HEK293 (cell line): ENCODE measurements at regions not wholly inside any gene's neighbourhood (a gene's known extent, or its start where the extent isn't known, plus 50 kb on each side); places are given as distances from the start of the nearest gene placed in this dataset.

Source experiments
- CTCF ChIA-PET: fragments of 350-600 bp; formaldehyde crosslinking; extraction: SDS; loops from one replicate; lab custom pipeline; 2021; ENCODE audit warnings: antibody characterized with exemption; lab: Yijun Ruan, JAX
- POLR2A ChIA-PET: fragments of 300-600 bp; formaldehyde crosslinking; extraction: SDS; loops from one replicate; lab custom pipeline; 2020; ENCODE audit warnings: antibody characterized with exemption, inconsistent platforms; lab: Yijun Ruan, JAX
- H3K27ac ChIP-seq: fragments of 200-500 bp; sonication (Bioruptor generic); 2 replicates; pipeline ENCODE4 v1.5.1; 2014; ENCODE audit warnings: low read depth, low read length, control low read depth, inconsistent platforms; ENCODE audit errors: extremely low read depth
- H3K36me3 ChIP-seq, 2 experiments: fragments of 200-500 bp in 1 of 2; sonication (Bioruptor generic) in 1 of 2; 1 replicate in 1 of 2; 2 replicates in 1 of 2; pipeline ENCODE4 v1.5.1; 2014 to 2017; ENCODE audit warnings: inconsistent platforms in 2 of 2, low read length in 2 of 2; ENCODE audit not compliant: control insufficient read depth in 2 of 2, insufficient read depth in 1 of 2
- H3K4me1 ChIP-seq: fragments of 200-500 bp; sonication (Bioruptor generic); 2 replicates; pipeline ENCODE4 v1.5.1; 2014; ENCODE audit warnings: mild to moderate bottlenecking, low read length, inconsistent platforms; ENCODE audit not compliant: control insufficient read depth, insufficient read depth
- H3K4me3 ChIP-seq: 2 replicates; pipeline ENCODE4 v1.5.1; 2011; ENCODE audit warnings: low read depth, mild to moderate bottlenecking, control low read depth, low read length, moderate library complexity
- H3K9me3 ChIP-seq: fragments of 200-500 bp; sonication (Bioruptor generic); 2 replicates; pipeline ENCODE4 v1.5.1; 2014; ENCODE audit warnings: low read depth, low read length, inconsistent platforms; ENCODE audit not compliant: control insufficient read depth, insufficient read depth
- PRDM1 ChIP-seq: fragments of 450-650 bp; formaldehyde crosslinking; IDR thresholded peaks from 2 replicates; pipeline ENCODE4; 2016; ENCODE audit warnings: missing biosample characterization, missing genetic modification characterization
- REPIN1 ChIP-seq: fragments of 450-650 bp; formaldehyde crosslinking; IDR thresholded peaks from 2 replicates; pipeline ENCODE4 v1.5.1; 2017; ENCODE audit warnings: missing biosample characterization, missing genetic modification characterization, low read depth
- ZBTB8A ChIP-seq: fragments of 450-650 bp; formaldehyde crosslinking; IDR thresholded peaks from 2 replicates; pipeline ENCODE4 v1.5.1; 2016; ENCODE audit warnings: missing biosample characterization, missing genetic modification characterization
- ZFHX2 ChIP-seq: fragments of 450-650 bp; formaldehyde crosslinking; conservative IDR thresholded peaks from 2 replicates; pipeline ENCODE4 v1.5.1; 2016; ENCODE audit warnings: missing biosample characterization, missing genetic modification characterization
- ZFP37 ChIP-seq: fragments of 450-650 bp; formaldehyde crosslinking; IDR thresholded peaks from 2 replicates; pipeline ENCODE4 v1.5.1; 2016; ENCODE audit warnings: missing biosample characterization, missing genetic modification characterization
- ZNF112 ChIP-seq: fragments of 450-650 bp; formaldehyde crosslinking; IDR thresholded peaks from 2 replicates; pipeline ENCODE4 v1.5.0; 2017; ENCODE audit warnings: missing biosample characterization, missing genetic modification characterization
- ZNF184 ChIP-seq: fragments of 450-650 bp; IDR thresholded peaks from 2 replicates; pipeline ENCODE4 v1.5.1; 2018; ENCODE audit warnings: missing biosample characterization, mild to moderate bottlenecking, missing genetic modification characterization
- ZNF23 ChIP-seq: fragments of 450-650 bp; formaldehyde crosslinking; IDR thresholded peaks from 2 replicates; pipeline ENCODE4 v1.5.1; 2016; ENCODE audit warnings: missing biosample characterization, missing genetic modification characterization, borderline replicate concordance
- ZNF324 ChIP-seq: fragments of 450-650 bp; formaldehyde crosslinking; IDR thresholded peaks from 2 replicates; pipeline ENCODE4 v1.5.1; 2016; ENCODE audit warnings: missing biosample characterization, missing genetic modification characterization
- ZNF366 ChIP-seq: fragments of 450-650 bp; formaldehyde crosslinking; conservative IDR thresholded peaks from 2 replicates; pipeline ENCODE4 v1.5.1; 2016; ENCODE audit warnings: missing biosample characterization, missing genetic modification characterization
- ZNF394 ChIP-seq: fragments of 450-650 bp; formaldehyde crosslinking; IDR thresholded peaks from 2 replicates; pipeline ENCODE4 v1.5.1; 2016; ENCODE audit warnings: missing biosample characterization, missing genetic modification characterization, mild to moderate bottlenecking, moderate library complexity, borderline replicate concordance
- ZNF426 ChIP-seq: fragments of 450-650 bp; formaldehyde crosslinking; IDR thresholded peaks from 2 replicates; pipeline ENCODE4 v1.5.1; 2017; ENCODE audit warnings: missing biosample characterization, missing genetic modification characterization, mild to moderate bottlenecking, inconsistent platforms, moderate library complexity
- ZNF433 ChIP-seq: fragments of 450-650 bp; formaldehyde crosslinking; IDR thresholded peaks from 2 replicates; pipeline ENCODE4 v1.5.1; 2016; ENCODE audit warnings: missing biosample characterization, missing genetic modification characterization, low read depth
- ZNF600 ChIP-seq: fragments of 450-650 bp; formaldehyde crosslinking; IDR thresholded peaks from 2 replicates; pipeline ENCODE4 v1.5.1; 2016; ENCODE audit warnings: missing biosample characterization, missing genetic modification characterization
- ZNF624 ChIP-seq: fragments of 450-650 bp; formaldehyde crosslinking; IDR thresholded peaks from 2 replicates; pipeline ENCODE4 v1.5.1; 2017; ENCODE audit warnings: missing biosample characterization, missing genetic modification characterization
- ZNF629 ChIP-seq: fragments of 450-650 bp; formaldehyde crosslinking; IDR thresholded peaks from 2 replicates; pipeline ENCODE4 v1.5.1; 2017; ENCODE audit warnings: missing biosample characterization, missing genetic modification characterization
- ZNF670 ChIP-seq: fragments of 450-650 bp; formaldehyde crosslinking; IDR thresholded peaks from 2 replicates; pipeline ENCODE4 v1.5.1; 2016; ENCODE audit warnings: missing biosample characterization, missing genetic modification characterization, low read depth
- ZNF777 ChIP-seq: fragments of 450-650 bp; formaldehyde crosslinking; IDR thresholded peaks from 2 replicates; pipeline ENCODE4 v1.5.1; 2017; ENCODE audit warnings: missing biosample characterization, missing genetic modification characterization, borderline replicate concordance
- TF ChIP-seq, protein P1 (sequence below): fragments of 450-650 bp; formaldehyde crosslinking; IDR thresholded peaks from 2 replicates; pipeline ENCODE4 v1.5.1; 2016; ENCODE audit warnings: missing biosample characterization, missing genetic modification characterization
- TF ChIP-seq, protein P2 (sequence below): fragments of 450-650 bp; formaldehyde crosslinking; IDR thresholded peaks from 2 replicates; pipeline ENCODE4 v1.5.1; 2017; ENCODE audit warnings: missing biosample characterization, missing genetic modification characterization
- TF ChIP-seq, protein P3 (sequence below): fragments of 450-650 bp; formaldehyde crosslinking; IDR thresholded peaks from 2 replicates; pipeline ENCODE4 v1.5.1; 2016; ENCODE audit warnings: missing biosample characterization, missing genetic modification characterization
- TF ChIP-seq, protein P4 (sequence below): fragments of 450-650 bp; IDR thresholded peaks from 2 replicates; pipeline ENCODE4 v1.5.1; 2018; ENCODE audit warnings: missing biosample characterization, mild to moderate bottlenecking, missing genetic modification characterization
- TF ChIP-seq, protein P5 (sequence below): fragments of 450-650 bp; formaldehyde crosslinking; IDR thresholded peaks from 2 replicates; pipeline ENCODE4 v1.5.1; 2017; ENCODE audit warnings: missing biosample characterization, missing genetic modification characterization
- TF ChIP-seq, protein P6 (sequence below): fragments of 450-650 bp; formaldehyde crosslinking; IDR thresholded peaks from 2 replicates; pipeline ENCODE4 v1.5.1; 2016; ENCODE audit warnings: missing biosample characterization, missing genetic modification characterization, borderline replicate concordance

DNA sequence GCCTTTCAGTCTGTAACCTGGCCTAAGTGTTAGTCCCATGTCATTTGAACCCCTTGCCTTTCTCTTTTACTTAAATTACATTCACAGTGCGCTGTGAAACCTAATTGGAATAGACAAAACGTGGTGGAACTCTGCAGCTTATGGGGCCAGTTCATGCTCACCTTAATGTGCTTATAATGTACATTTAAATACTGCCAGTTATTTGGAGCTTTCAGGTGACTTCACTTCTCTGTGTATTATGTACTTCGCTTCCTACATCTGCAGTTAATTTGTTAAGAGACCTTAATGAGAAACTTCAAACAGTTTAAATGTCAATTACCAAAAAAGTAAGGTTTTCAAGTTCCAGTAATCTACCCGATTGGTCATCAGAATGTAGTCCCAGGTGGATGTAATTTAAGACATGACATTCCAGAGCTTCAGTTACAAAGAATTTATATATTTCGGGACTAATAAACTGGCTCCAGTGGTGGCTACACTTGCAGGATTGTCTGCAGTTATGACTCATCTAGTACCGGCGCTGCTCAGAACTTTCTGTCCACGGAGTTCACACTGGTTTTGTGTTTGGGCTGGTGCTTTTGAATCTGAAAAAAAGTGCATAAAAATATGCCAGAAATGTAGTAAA lies 125.3 kb downstream of the TM9SF2 start:
- H3K4me3 ChIP-seq = no peak overlapping the region
- H3K27ac ChIP-seq = no peak overlapping the region
- ChIA-PET POLR2A (no interaction called here), CTCF (interaction anchor here (0.7 to 2.4 kb wide), 2 partner anchors 9 to 123 kb away, joined by 3 to 10 read pairs; no protein-coding TSS in a partner anchor)
- peaks cover 14% of the 10 kb centered on the region for H3K4me1 ChIP-seq
- H3K9me3 ChIP-seq = no peaks in the 10 kb centered on the region
- H3K36me3 ChIP-seq = no peaks in the 10 kb centered on the region
- TF ChIP-seq, protein P1, sequence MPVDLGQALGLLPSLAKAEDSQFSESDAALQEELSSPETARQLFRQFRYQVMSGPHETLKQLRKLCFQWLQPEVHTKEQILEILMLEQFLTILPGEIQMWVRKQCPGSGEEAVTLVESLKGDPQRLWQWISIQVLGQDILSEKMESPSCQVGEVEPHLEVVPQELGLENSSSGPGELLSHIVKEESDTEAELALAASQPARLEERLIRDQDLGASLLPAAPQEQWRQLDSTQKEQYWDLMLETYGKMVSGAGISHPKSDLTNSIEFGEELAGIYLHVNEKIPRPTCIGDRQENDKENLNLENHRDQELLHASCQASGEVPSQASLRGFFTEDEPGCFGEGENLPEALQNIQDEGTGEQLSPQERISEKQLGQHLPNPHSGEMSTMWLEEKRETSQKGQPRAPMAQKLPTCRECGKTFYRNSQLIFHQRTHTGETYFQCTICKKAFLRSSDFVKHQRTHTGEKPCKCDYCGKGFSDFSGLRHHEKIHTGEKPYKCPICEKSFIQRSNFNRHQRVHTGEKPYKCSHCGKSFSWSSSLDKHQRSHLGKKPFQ (tag by site-specific recombination) = peak; percentile 80
- TF ChIP-seq ZNF324 (tag by site-specific recombination) (no peak), ZNF23 (tag by site-specific recombination) (no peak), REPIN1 (tag by site-specific recombination) (no peak), ZNF366 (tag by site-specific recombination) (peak; percentile 60), ZNF600 (tag by site-specific recombination) (peak; percentile 75), ZNF433 (no peak), ZNF670 (tag by site-specific recombination) (no peak), ZBTB8A (tag by site-specific recombination) (no peak), ZFHX2 (tag by site-specific recombination) (no peak), ZNF394 (tag by site-specific recombination) (no peak), ZNF624 (tag by site-specific recombination) (no peak), ZNF629 (tag by site-specific recombination) (0 out of 2 replicates have a peak, but pooled peaks have one; percentile 26), ZNF426 (tag by site-specific recombination) (no peak), ZNF184 (tag by site-specific recombination) (no peak), ZFP37 (tag by site-specific recombination) (no peak), ZNF777 (tag by site-specific recombination) (no peak), ZNF112 (tag by site-specific recombination) (no peak), PRDM1 (tag by site-specific recombination) (no peak)
- TF ChIP-seq, protein P2, sequence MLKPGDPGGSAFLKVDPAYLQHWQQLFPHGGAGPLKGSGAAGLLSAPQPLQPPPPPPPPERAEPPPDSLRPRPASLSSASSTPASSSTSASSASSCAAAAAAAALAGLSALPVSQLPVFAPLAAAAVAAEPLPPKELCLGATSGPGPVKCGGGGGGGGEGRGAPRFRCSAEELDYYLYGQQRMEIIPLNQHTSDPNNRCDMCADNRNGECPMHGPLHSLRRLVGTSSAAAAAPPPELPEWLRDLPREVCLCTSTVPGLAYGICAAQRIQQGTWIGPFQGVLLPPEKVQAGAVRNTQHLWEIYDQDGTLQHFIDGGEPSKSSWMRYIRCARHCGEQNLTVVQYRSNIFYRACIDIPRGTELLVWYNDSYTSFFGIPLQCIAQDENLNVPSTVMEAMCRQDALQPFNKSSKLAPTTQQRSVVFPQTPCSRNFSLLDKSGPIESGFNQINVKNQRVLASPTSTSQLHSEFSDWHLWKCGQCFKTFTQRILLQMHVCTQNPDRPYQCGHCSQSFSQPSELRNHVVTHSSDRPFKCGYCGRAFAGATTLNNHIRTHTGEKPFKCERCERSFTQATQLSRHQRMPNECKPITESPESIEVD (tag by site-specific recombination) = peak; percentile 81
- TF ChIP-seq, protein P3, sequence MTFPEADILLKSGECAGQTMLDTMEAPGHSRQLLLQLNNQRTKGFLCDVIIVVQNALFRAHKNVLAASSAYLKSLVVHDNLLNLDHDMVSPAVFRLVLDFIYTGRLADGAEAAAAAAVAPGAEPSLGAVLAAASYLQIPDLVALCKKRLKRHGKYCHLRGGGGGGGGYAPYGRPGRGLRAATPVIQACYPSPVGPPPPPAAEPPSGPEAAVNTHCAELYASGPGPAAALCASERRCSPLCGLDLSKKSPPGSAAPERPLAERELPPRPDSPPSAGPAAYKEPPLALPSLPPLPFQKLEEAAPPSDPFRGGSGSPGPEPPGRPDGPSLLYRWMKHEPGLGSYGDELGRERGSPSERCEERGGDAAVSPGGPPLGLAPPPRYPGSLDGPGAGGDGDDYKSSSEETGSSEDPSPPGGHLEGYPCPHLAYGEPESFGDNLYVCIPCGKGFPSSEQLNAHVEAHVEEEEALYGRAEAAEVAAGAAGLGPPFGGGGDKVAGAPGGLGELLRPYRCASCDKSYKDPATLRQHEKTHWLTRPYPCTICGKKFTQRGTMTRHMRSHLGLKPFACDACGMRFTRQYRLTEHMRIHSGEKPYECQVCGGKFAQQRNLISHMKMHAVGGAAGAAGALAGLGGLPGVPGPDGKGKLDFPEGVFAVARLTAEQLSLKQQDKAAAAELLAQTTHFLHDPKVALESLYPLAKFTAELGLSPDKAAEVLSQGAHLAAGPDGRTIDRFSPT (tag by site-specific recombination) = no peak
- TF ChIP-seq, protein P4, sequence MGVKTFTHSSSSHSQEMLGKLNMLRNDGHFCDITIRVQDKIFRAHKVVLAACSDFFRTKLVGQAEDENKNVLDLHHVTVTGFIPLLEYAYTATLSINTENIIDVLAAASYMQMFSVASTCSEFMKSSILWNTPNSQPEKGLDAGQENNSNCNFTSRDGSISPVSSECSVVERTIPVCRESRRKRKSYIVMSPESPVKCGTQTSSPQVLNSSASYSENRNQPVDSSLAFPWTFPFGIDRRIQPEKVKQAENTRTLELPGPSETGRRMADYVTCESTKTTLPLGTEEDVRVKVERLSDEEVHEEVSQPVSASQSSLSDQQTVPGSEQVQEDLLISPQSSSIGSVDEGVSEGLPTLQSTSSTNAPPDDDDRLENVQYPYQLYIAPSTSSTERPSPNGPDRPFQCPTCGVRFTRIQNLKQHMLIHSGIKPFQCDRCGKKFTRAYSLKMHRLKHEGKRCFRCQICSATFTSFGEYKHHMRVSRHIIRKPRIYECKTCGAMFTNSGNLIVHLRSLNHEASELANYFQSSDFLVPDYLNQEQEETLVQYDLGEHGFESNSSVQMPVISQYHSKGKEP = peak; percentile 44; the same call in 1 of the 2 replicates
- TF ChIP-seq, protein P5, sequence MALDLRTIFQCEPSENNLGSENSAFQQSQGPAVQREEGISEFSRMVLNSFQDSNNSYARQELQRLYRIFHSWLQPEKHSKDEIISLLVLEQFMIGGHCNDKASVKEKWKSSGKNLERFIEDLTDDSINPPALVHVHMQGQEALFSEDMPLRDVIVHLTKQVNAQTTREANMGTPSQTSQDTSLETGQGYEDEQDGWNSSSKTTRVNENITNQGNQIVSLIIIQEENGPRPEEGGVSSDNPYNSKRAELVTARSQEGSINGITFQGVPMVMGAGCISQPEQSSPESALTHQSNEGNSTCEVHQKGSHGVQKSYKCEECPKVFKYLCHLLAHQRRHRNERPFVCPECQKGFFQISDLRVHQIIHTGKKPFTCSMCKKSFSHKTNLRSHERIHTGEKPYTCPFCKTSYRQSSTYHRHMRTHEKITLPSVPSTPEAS (tag by site-specific recombination) = no peak
- TF ChIP-seq, protein P6, sequence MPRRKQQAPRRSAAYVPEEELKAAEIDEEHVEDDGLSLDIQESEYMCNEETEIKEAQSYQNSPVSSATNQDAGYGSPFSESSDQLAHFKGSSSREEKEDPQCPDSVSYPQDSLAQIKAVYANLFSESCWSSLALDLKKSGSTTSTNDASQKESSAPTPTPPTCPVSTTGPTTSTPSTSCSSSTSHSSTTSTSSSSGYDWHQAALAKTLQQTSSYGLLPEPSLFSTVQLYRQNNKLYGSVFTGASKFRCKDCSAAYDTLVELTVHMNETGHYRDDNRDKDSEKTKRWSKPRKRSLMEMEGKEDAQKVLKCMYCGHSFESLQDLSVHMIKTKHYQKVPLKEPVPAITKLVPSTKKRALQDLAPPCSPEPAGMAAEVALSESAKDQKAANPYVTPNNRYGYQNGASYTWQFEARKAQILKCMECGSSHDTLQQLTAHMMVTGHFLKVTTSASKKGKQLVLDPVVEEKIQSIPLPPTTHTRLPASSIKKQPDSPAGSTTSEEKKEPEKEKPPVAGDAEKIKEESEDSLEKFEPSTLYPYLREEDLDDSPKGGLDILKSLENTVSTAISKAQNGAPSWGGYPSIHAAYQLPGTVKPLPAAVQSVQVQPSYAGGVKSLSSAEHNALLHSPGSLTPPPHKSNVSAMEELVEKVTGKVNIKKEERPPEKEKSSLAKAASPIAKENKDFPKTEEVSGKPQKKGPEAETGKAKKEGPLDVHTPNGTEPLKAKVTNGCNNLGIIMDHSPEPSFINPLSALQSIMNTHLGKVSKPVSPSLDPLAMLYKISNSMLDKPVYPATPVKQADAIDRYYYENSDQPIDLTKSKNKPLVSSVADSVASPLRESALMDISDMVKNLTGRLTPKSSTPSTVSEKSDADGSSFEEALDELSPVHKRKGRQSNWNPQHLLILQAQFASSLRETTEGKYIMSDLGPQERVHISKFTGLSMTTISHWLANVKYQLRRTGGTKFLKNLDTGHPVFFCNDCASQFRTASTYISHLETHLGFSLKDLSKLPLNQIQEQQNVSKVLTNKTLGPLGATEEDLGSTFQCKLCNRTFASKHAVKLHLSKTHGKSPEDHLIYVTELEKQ (tag by site-specific recombination) = 0 out of 2 replicates have a peak, but pooled peaks have one; percentile 8
